Peyer's patch (tissue), 4 donors: ENCODE measurements at regions not wholly inside any gene's neighbourhood (a gene's known extent, or its start where the extent isn't known, plus 50 kb on each side); places are given as distances from the start of the nearest gene placed in this dataset.

Source experiments
- POLR2A ChIP-seq, 2 donors: fragments of 450-650 bp; IDR thresholded peaks; one replicate each; pipeline ENCODE4 v1.5.1; 2017; ENCODE audit warnings: antibody characterized with exemption in 2 of 2, mild to moderate bottlenecking in 2 of 2, moderate library complexity in 2 of 2
- TF ChIP-seq, protein P1 (sequence below), 6 experiments: fragments of 450-650 bp in 4 of 6; fragments of 200-600 bp in 2 of 6; sonication (generic) in 1 of 6; IDR thresholded peaks; one replicate each; pipeline ENCODE4 v1.5.1; 2017 to 2019; ENCODE audit warnings: antibody characterized with exemption in 6 of 6, mild to moderate bottlenecking in 3 of 6, moderate library complexity in 1 of 6

DNA sequence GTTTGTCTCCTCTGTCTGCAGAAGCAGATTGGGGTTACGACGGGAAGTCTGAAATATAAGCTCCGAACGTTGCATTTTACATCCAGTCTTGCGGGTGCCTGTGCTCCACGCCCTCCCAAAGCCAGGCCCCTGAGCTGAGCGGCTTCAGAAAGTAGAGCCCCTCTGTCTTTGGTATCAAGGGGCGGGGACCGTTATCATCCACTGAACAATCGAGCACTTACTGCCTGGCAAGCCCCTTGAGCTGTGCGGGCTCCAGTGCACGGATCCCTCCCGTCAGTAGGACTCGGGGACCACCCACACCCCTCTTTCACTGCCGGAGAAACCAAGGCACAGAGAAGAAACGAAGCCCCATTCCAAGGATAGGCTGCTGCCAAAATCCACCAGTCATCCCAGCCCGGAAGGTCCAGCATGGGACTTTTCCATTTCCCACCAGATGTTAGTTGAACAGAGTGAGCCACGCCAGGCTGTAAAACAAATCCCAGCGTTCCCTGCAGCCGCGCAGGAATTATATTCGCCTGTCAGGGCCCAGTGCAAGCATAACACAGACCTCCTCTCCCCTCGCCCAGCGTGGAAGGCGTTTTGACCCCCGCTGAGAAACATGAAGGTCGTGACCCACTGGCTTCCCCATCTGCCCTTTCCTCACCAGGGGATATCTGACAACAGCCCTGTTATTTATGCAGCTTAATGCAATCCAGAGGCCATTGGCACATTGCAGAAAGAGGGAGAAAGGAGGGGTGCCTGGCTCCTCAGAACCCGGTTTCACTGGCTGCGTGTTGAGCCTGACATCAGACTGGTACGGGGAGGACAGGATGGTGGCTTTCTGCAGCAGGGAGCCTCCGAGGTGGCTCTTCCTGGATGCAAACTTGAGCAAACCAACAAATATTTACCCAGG, 212.2 kb upstream of the FOXF1 start:
- TF ChIP-seq, protein P1, sequence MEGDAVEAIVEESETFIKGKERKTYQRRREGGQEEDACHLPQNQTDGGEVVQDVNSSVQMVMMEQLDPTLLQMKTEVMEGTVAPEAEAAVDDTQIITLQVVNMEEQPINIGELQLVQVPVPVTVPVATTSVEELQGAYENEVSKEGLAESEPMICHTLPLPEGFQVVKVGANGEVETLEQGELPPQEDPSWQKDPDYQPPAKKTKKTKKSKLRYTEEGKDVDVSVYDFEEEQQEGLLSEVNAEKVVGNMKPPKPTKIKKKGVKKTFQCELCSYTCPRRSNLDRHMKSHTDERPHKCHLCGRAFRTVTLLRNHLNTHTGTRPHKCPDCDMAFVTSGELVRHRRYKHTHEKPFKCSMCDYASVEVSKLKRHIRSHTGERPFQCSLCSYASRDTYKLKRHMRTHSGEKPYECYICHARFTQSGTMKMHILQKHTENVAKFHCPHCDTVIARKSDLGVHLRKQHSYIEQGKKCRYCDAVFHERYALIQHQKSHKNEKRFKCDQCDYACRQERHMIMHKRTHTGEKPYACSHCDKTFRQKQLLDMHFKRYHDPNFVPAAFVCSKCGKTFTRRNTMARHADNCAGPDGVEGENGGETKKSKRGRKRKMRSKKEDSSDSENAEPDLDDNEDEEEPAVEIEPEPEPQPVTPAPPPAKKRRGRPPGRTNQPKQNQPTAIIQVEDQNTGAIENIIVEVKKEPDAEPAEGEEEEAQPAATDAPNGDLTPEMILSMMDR (IDR thresholded peaks at IDR 0.05): no peak
- no peak for TF ChIP-seq POLR2A (IDR thresholded peaks at IDR 0.05)
